ENCODE measurements at regions not wholly inside any gene's neighbourhood (a gene's known extent, or its start where the extent isn't known, plus 50 kb on each side); places are given as distances from the start of the nearest gene placed in this dataset.

- H3K4me2 ChIP-seq, result no peak overlapping the region
- ChIA-PET POLR2A (no interaction called here), CTCF (no interaction called here)
- H3K27ac ChIP-seq, result no peak overlapping the region
- H3K4me3 ChIP-seq, result no peak overlapping the region
- no peak for FAIRE-seq
- DNase-seq (ENCODE audit: low read depth in 1 of 2, low spot score in 1 of 2), result no peak
- H3K9me3 ChIP-seq, result no peaks in the 10 kb centered on the region
- H3K4me1 ChIP-seq, result no peaks in the 10 kb centered on the region
- WGBS (ENCODE audit: missing lambda C conversion rate), result 68% methylated on average over 4 of the region's 4 CpGs
- TF ChIP-seq CBX8 (IDR thresholded peaks at IDR 0.05) (no peak), FOXS1 (CRISPR knock-in tag; IDR thresholded peaks at IDR 0.05) (no peak), CHD2 (IDR thresholded peaks at IDR 0.05; ENCODE audit: low read length, partially characterized antibody) (no peak), POLR2A (IDR thresholded peaks at IDR 0.05; ENCODE audit: low read length) (no peak), CEBPB (IDR thresholded peaks at IDR 0.05) (no peak), MAX (IDR thresholded peaks at IDR 0.05) (no peak), MAFK (IDR thresholded peaks at IDR 0.05; ENCODE audit: partially characterized antibody) (peak; percentile 23), JUNB (IDR thresholded peaks at IDR 0.05) (no peak), EP300 (IDR thresholded peaks at IDR 0.05) (no peak)
- ATAC-seq, result no peak
Measured at GRCh38 chr7:35747611-35748010, 52.7 kb upstream of the HERPUD2 start.

GRCh38 chr7:35748371-35748770 is 52.5 kb upstream of the SEPTIN7 start:
- Histone ChIP-seq H3K4me1 (no peaks in the 10 kb centered on the region), H3K27ac (no peak overlapping the region), H3K4me3 (no peak overlapping the region), H3K4me2 (no peak overlapping the region), H3K9me3 (no peaks in the 10 kb centered on the region)
- CTCF ChIA-PET, result no interaction called here
- TF ChIP-seq EP300 (IDR thresholded peaks at IDR 0.05), result no peak
- no peak for TF ChIP-seq HEYL (CRISPR knock-in tag; IDR thresholded peaks at IDR 0.05)
- TF ChIP-seq FOSL2 (IDR thresholded peaks at IDR 0.05), result no peak
- TF ChIP-seq FOSL2 (CRISPR knock-in tag; IDR thresholded peaks at IDR 0.05), result no peak
- TF ChIP-seq RNF2 (IDR thresholded peaks at IDR 0.05; ENCODE audit: borderline replicate concordance, low read depth), result no peak
- TF ChIP-seq POLR2AphosphoS2 (conservative IDR thresholded peaks at IDR 0.05; ENCODE audit: low read length), result no peak
- no peak for TF ChIP-seq ZSCAN20 (CRISPR knock-in tag; IDR thresholded peaks at IDR 0.05)
- no peak for TF ChIP-seq HMGXB4 (CRISPR knock-in tag; IDR thresholded peaks at IDR 0.05; ENCODE audit: borderline replicate concordance)
- TF ChIP-seq ESRRA (IDR thresholded peaks at IDR 0.05; ENCODE audit: borderline replicate concordance, low read length), result no peak
- no peak for TF ChIP-seq TFCP2L1 (CRISPR knock-in tag; IDR thresholded peaks at IDR 0.05)
- POLR2A ChIA-PET, result no interaction called here
- ATAC-seq (no peak), FAIRE-seq (no peak), DNase-seq (ENCODE audit: low read depth in 1 of 2, low spot score in 1 of 2) (no peak)
- WGBS (ENCODE audit: missing lambda C conversion rate), result 61% methylated on average over 1 of the region's 1 CpG

- Histone ChIP-seq H3K4me1 (no peaks in the 10 kb centered on the region), H3K4me2 (no peak overlapping the region), H3K9me3 (no peaks in the 10 kb centered on the region), H3K4me3 (no peak overlapping the region), H3K27ac (no peak overlapping the region)
- no peak for TF ChIP-seq EP300 (IDR thresholded peaks at IDR 0.05)
- no peak for TF ChIP-seq EHF (CRISPR knock-in tag; IDR thresholded peaks at IDR 0.05)
- TF ChIP-seq FOSL2 (IDR thresholded peaks at IDR 0.05), result no peak
- no peak for TF ChIP-seq FOSL2 (CRISPR knock-in tag; IDR thresholded peaks at IDR 0.05)
- TF ChIP-seq PHF8 (IDR thresholded peaks at IDR 0.05; ENCODE audit: borderline replicate concordance, low read depth), result no peak
- no peak for TF ChIP-seq KDM1A (IDR thresholded peaks at IDR 0.05; ENCODE audit: low read depth)
- TF ChIP-seq CBX8 (IDR thresholded peaks at IDR 0.05), result no peak
- no peak for TF ChIP-seq HEYL (CRISPR knock-in tag; IDR thresholded peaks at IDR 0.05)
- no peak for TF ChIP-seq BCL3 (IDR thresholded peaks at IDR 0.05)
- TF ChIP-seq ESRRA (IDR thresholded peaks at IDR 0.05; ENCODE audit: borderline replicate concordance, low read length), result no peak
- no peak for TF ChIP-seq JUNB (IDR thresholded peaks at IDR 0.05)
- TF ChIP-seq ZNF302 (CRISPR knock-in tag; IDR thresholded peaks at IDR 0.05), result no peak
- TF ChIP-seq CEBPB (IDR thresholded peaks at IDR 0.05), result no peak
- TF ChIP-seq SREBF2 (IDR thresholded peaks at IDR 0.05), result no peak
- TF ChIP-seq RAD21 (conservative IDR thresholded peaks at IDR 0.05 in 1 of 2, IDR thresholded peaks at IDR 0.05 in 1 of 2), result no peak
- no peak for TF ChIP-seq USF2 (IDR thresholded peaks at IDR 0.05)
- no peak for TF ChIP-seq EHMT2 (IDR thresholded peaks at IDR 0.05; ENCODE audit: low read depth)
- no peak for ATAC-seq
- DNase-seq (ENCODE audit: low read depth in 1 of 2, low spot score in 1 of 2), result no peak
- no peak for FAIRE-seq
- 56% methylated on average over 2 of the region's 2 CpGs for WGBS (ENCODE audit: missing lambda C conversion rate)
- ChIA-PET CTCF (interaction anchor here (0.7 kb wide), 1 partner anchor 603 kb away, joined by 4 read pairs; no protein-coding TSS in a partner anchor), POLR2A (no interaction called here)
Measured at GRCh38 chr7:35749556-35749955, 51.3 kb upstream of the SEPTIN7 start.

Data from A549 (cell line).